CD4-positive, alpha-beta T cell treated with Interleukin-21 for 1 hour (primary cell): ENCODE measurements at regions not wholly inside any gene's neighbourhood (a gene's known extent, or its start where the extent isn't known, plus 50 kb on each side); places are given as distances from the start of the nearest gene placed in this dataset.
"Not testable (repeated sequence)": the region's sequence is repeated elsewhere in the genome, so short reads cannot be mapped to it uniquely, and the experiment has no call there.

Experiments used
- DNase-seq: peaks from one replicate; pipeline ENCODE4 v3.0.0-alpha.2; 2020

- DNase-seq, result no peak
Measured at GRCh38 chr10:28354511-28354910, 51.6 kb upstream of the MPP7 start.

- no peak for DNase-seq
Measured at GRCh38 chr10:28355376-28355775, 52.5 kb upstream of the MPP7 start.

- no peak for DNase-seq
Measured at GRCh38 chr10:28359334-28359733, 56.5 kb upstream of the MPP7 start.

- no peak for DNase-seq
Measured at GRCh38 chr10:28360175-28360574, 57.3 kb upstream of the MPP7 start.

- DNase-seq, result no peak
Measured at GRCh38 chr10:28363376-28363775, 60.5 kb upstream of the MPP7 start.

GRCh38 chr10:28365840-28366239 is 63.0 kb upstream of the MPP7 start:
- DNase-seq, result no peak

GRCh38 chr10:28366994-28367393 is 64.1 kb upstream of the MPP7 start:
- DNase-seq, result no peak

- DNase-seq, result no peak
Measured at GRCh38 chr10:28367413-28367812, 64.5 kb upstream of the MPP7 start.

- DNase-seq, result peak; percentile 81
Measured at GRCh38 chr10:28367929-28368484, 65.1 kb upstream of the MPP7 start.

- no peak for DNase-seq
Measured at GRCh38 chr10:28370107-28370835, 67.4 kb upstream of the MPP7 start.

- DNase-seq, result not testable (repeated sequence)
Measured at GRCh38 chr10:28371638-28372037, 68.8 kb upstream of the MPP7 start.

- no peak for DNase-seq
Measured at GRCh38 chr10:28374036-28374435, 71.2 kb upstream of the MPP7 start.

- no peak for DNase-seq
Measured at GRCh38 chr10:28375399-28376354, 72.8 kb upstream of the MPP7 start.

- no peak for DNase-seq
Measured at GRCh38 chr10:28378986-28379585, 76.2 kb upstream of the MPP7 start.

GRCh38 chr10:28381466-28381865 is 78.6 kb upstream of the MPP7 start:
- DNase-seq, result no peak

GRCh38 chr10:28381903-28382347 is 79.1 kb upstream of the MPP7 start:
- peak; percentile 89 for DNase-seq

GRCh38 chr10:28382525-28383269 is 79.8 kb upstream of the MPP7 start:
- no peak for DNase-seq

- no peak for DNase-seq
Measured at GRCh38 chr10:28384557-28384956, 81.7 kb upstream of the MPP7 start.

- no peak for DNase-seq
Measured at GRCh38 chr10:28385748-28386502, 83.1 kb upstream of the MPP7 start.

GRCh38 chr10:28386503-28386868 is 83.6 kb upstream of the MPP7 start:
- DNase-seq, result no peak

- DNase-seq, result no peak
Measured at GRCh38 chr10:28387140-28387539, 84.3 kb upstream of the MPP7 start.

GRCh38 chr10:28391283-28391682 is 88.4 kb upstream of the MPP7 start:
- DNase-seq, result no peak
